ENCODE measurements at regions not wholly inside any gene's neighbourhood (a gene's known extent, or its start where the extent isn't known, plus 50 kb on each side); places are given as distances from the start of the nearest gene placed in this dataset.

DNA sequence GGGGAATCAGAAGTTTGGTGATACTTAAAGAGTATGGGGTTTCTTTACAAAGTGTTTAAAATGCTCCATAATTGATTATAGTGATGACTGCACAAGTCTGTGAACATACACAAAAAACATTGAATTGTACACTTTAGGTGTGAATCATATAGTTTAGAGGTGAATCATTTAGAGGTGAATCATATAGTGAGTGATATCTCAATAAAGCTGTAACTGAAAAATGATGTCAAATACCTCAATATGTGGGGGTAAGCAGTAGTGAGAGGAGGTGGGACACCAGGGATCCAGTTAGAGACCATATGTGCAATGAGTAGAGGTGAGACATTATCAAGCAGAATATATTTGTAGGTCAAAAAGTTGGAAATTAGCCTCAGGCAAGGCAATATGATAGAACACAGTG is 264.5 kb downstream of the PMP22 start:
- in situ Hi-C loops (cut with MboI; ENCODE audit: low pct_unique_long_range_greater_than_20kb, low sequenced_read_pairs) = no loop called here
- DNase-seq = no peak

DNA sequence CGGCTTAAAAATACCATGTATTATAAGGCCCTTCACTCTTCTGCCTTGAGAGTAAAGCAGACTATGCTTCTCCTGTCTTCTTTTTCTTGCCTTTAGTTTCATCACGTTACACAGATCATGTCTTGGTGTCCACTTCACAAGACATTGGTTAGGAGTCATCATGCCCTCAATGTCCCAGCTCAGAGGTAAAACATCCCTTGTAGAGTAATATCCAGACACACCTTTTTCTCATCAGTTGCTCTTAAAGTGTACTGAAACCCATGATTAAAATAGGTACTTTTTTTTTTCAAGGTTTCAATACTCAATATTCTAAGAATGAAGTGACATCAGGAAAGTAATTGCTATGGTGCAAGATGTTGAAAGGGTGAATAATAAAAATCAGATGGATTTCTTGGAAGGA is 267.8 kb downstream of the PMP22 start:
- no peak for DNase-seq
- in situ Hi-C loops (cut with MboI; ENCODE audit: low pct_unique_long_range_greater_than_20kb, low sequenced_read_pairs) = no loop called here

DNA sequence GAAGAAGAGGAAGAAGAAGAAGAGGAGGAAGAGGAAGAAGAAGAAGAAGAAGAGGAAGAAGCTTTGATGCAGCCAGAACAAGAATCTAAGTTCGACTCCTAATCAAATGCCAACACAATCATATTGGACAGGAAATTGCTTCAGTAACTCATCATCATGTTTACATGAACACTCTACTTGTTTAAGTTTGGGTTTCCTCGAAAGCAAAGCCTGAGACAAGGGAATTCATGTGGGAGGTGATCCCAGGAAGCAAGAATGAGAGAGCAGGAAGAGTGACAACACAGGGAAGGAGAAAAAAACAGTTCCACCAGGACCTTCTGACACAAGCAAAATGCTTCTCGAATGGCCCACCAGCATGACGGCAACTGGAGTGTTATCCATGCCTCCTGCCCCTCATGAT is 279.0 kb downstream of the PMP22 start:
- no peak for DNase-seq
- in situ Hi-C loops (cut with MboI; ENCODE audit: low pct_unique_long_range_greater_than_20kb, low sequenced_read_pairs) = no loop called here

DNA sequence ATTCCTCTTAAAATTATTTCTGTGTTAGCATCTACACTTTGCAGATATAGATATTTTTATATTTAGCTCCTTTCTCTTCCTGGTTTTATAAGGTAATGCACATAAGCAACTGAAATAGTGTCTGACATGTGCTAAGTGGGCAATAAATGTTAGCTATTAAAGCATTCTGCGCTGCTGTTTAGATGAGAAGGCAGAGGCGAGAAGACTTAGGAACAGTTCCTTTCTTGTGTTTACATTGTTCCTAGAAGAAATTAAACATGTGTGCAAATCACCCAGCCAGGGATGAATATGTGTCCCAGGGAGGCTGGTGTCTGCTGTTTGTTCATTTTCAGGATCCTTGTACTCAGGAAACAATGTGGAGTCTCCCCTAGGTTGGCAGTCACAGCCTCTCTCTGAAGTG is 292.3 kb downstream of the PMP22 start:
- in situ Hi-C loops (cut with MboI; ENCODE audit: low pct_unique_long_range_greater_than_20kb, low sequenced_read_pairs) = no loop called here
- DNase-seq = no peak

DNA sequence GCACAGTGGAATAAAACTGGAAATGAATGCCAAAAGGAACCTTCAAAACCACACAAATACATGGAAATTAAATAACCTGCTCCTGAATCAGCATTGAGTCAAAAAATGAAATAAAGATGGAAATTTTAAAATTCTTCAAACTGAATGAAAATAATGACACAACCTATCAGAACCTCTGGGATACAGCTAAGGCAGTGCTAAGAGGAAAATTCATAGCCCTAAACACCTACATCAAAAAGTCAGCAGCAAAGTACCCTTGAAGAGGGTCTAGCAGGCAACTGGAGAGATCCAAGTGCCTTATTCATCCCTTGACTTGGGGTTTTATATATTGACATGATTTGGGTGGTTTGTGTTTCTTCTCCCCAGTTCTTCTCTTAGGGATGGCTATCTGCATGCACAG is 294.1 kb downstream of the PMP22 start:
- in situ Hi-C loops (cut with MboI; ENCODE audit: low pct_unique_long_range_greater_than_20kb, low sequenced_read_pairs) = no loop called here
- DNase-seq = no peak

- no peak for DNase-seq
- in situ Hi-C loops (cut with MboI; ENCODE audit: low pct_unique_long_range_greater_than_20kb, low sequenced_read_pairs) = no loop called here
These were observed 305.9 kb downstream of the PMP22 start for GRCh38 chr17:14959106-14959648.

GRCh38 chr17:14953405-14953804 is 311.7 kb downstream of the PMP22 start:
- DNase-seq = no peak
- in situ Hi-C loops (cut with MboI; ENCODE audit: low pct_unique_long_range_greater_than_20kb, low sequenced_read_pairs) = no loop called here

DNA sequence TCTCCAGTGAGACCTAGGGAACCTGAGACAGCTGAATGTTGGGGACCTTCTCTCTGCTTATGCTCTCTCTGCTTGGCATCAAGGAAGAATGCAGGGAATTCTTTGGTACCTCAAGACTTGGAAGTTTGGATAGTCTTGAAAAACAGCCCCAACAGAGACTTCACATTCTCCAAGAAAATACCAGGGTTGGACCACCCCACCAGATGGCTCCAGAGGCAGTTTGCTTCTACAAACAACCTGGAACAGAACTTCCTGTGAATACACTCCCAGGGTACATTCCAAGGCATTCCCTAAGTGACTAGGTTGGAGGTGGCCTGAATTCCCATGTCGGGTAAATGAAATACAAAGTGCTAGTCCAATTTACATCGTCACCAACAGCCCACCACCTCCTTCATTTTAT is 314.4 kb downstream of the PMP22 start:
- in situ Hi-C loops (cut with MboI; ENCODE audit: low pct_unique_long_range_greater_than_20kb, low sequenced_read_pairs) = no loop called here

GRCh38 chr17:14950216-14950615 is 314.9 kb downstream of the PMP22 start:
- no peak for DNase-seq
- in situ Hi-C loops (cut with MboI; ENCODE audit: low pct_unique_long_range_greater_than_20kb, low sequenced_read_pairs) = no loop called here

More for the DNA sequence above, 314.4 kb downstream of the PMP22 start:
- DNase-seq = no peak

DNA sequence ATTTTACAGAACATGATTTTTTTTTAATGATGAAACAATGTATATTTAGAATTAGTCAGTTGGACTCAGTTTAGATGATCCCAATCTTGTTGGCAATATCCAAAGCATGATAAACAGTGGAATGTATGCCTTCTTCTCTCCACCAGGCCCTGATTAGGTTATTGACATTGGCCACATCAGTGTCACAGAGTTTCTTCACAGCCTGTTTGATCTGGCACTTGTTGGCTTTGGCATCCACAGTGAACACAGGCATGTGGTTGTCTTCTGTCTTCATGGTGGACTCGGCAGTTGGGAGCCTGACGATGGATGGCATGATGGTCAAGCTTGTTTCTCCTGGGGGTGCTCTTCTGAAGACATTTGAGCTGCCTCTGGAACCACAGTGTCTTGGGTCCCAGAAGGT is 317.5 kb downstream of the PMP22 start:
- in situ Hi-C loops (cut with MboI; ENCODE audit: low pct_unique_long_range_greater_than_20kb, low sequenced_read_pairs) = no loop called here
- DNase-seq = no peak

DNA sequence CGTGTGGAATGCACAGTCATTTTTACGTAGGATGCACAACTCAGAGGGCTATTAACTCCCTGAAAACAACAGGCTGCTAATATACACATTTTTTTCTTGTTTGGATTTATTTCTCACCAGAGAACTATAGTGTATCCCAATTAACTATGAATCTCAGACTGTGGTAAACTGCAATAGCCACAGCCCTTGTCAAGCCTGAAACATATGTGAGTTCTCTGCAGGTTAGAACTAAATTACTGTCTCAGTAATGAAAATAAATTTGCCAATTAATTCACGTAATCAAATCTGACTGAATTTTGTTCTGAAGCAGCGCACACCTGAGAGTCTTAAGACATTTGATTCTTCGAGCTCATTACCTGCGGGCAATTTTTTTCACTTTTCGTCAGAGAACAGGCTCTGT is 318.6 kb downstream of the PMP22 start:
- in situ Hi-C loops (cut with MboI; ENCODE audit: low pct_unique_long_range_greater_than_20kb, low sequenced_read_pairs) = no loop called here
- no peak for DNase-seq

- DNase-seq = no peak
- in situ Hi-C loops (cut with MboI; ENCODE audit: low pct_unique_long_range_greater_than_20kb, low sequenced_read_pairs) = no loop called here
These were observed 322.5 kb downstream of the PMP22 start for GRCh38 chr17:14942526-14943190.

GRCh38 chr17:14940938-14941265 is 324.2 kb downstream of the PMP22 start:
- in situ Hi-C loops (cut with MboI; ENCODE audit: low pct_unique_long_range_greater_than_20kb, low sequenced_read_pairs) = no loop called here
- no peak for DNase-seq

DNA sequence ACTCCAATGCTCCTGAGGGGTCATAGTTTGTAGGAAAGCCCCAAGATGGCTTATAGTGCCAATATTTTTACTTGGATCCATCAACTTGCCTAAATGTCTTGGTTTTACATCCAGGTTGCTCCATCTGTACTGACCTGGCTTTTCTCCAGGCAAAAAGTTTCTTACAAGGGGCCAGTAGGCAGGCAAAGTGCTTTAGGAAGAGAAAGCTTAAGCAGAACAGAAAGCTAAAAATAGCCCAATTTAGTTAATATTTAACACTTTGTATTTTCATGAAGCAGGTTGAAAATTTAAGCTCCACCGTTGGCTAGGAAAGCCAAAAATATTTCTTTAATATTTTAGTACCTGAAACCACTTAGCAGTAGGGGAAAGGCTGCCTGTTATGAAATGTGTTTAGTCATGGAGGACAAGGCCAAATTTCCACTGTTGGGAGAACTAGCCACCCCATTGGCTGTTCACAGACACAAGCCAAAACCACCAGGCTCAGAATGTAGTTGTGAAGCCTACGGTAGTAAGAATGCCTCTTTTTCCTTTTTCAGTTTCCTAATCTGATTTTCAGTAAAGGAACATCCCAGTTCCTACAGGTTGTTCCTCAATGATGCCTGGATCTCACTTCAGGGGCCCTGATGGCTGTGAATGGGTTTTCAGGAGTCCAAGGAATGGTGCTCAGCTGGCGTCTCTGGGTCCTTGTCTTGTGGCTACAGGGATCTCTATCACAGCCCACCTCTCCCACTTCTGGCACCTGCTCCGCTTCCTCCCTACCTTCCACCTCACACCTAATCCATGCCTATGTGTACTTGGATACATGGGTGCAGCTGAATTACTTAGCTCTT is 324.8 kb downstream of the PMP22 start:
- in situ Hi-C loops (cut with MboI; ENCODE audit: low pct_unique_long_range_greater_than_20kb, low sequenced_read_pairs) = no loop called here
- DNase-seq = no peak

DNA sequence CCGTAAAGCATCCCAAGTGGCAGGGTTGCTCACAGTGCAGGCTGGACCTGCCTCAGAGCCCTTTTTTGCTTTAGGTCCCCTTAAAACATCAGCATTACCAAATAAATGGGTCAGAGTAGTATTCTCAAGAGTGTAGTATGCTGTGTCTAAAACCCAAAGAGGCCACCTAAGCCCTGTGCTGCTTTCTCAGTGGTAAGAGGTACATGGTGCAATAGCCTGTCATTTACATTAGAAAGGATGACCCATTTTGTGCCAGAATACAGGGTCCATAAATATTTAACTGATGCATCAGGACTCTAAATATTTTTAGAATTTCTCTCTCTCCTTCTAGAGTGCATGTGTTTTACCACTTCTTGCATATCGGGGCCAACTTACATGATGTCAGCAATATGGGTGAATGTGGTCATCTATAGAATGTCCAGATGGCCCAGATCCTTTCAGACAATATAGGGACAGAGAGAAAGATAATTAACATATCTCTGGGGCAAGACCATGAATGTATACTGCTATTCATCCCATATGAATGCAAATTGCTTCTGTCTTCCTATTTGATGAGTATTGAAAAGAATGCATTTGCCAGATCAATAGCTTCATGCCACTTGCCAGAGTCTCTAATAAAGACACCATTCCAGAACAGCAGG is 329.2 kb downstream of the PMP22 start:
- no peak for DNase-seq
- in situ Hi-C loops (cut with MboI; ENCODE audit: low pct_unique_long_range_greater_than_20kb, low sequenced_read_pairs) = no loop called here

GRCh38 chr17:14935139-14935841 is 329.8 kb downstream of the PMP22 start:
- in situ Hi-C loops (cut with MboI; ENCODE audit: low pct_unique_long_range_greater_than_20kb, low sequenced_read_pairs) = no loop called here
- DNase-seq = no peak

DNA sequence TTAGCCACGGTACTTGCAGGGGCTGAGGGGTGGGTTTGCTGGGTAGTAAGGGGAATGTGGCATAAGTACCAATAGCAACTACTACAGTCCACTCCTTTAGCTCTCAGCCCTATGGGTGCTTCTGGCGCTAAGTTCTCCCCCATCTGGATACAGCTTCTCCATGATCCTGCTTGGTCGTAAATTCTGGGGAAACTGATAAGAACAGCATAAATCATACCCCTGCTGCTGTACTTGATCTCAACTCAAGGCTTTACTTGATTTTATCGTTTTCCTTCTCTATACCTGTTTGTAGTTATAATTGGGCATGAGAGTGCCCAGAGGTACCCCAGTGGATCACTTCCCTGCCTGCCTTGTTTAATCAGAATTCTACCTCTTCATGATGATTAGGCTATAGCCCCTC is 331.4 kb downstream of the PMP22 start:
- no peak for DNase-seq
- in situ Hi-C loops (cut with MboI; ENCODE audit: low pct_unique_long_range_greater_than_20kb, low sequenced_read_pairs) = no loop called here

GRCh38 chr17:14926526-14927122 is 338.5 kb downstream of the PMP22 start:
- DNase-seq = peak; percentile 70
- in situ Hi-C loops (cut with MboI; ENCODE audit: low pct_unique_long_range_greater_than_20kb, low sequenced_read_pairs) = no loop called here

GRCh38 chr17:14926073-14926472 is 339.1 kb downstream of the PMP22 start:
- DNase-seq = no peak
- in situ Hi-C loops (cut with MboI; ENCODE audit: low pct_unique_long_range_greater_than_20kb, low sequenced_read_pairs) = no loop called here

Measured in KBM-7 (cell line).